Activated B cell treated with CpG ODN at 0.5 μM for 24 hours (primary cell): ENCODE measurements at regions not wholly inside any gene's neighbourhood (a gene's known extent, or its start where the extent isn't known, plus 50 kb on each side); places are given as distances from the start of the nearest gene placed in this dataset.

Experiments used
- ATAC-seq: fragments of 200-7000 bp; cut with Tn5 transposase; one replicate; pipeline ENCODE4 v1.10.0; 2021; ENCODE audit warnings: low read depth, mild to moderate bottlenecking, moderate library complexity
- CTCF ChIA-PET: fragments of 350-600 bp; sonication (Branson Sonifier 250); formaldehyde crosslinking; loops from one replicate; lab custom pipeline; 2021; ENCODE audit warnings: antibody characterized with exemption; lab: Charles Lee
- POLR2A ChIA-PET: fragments of 350-600 bp; sonication (Branson Sonifier 250); formaldehyde crosslinking; loops from one replicate; lab custom pipeline; 2021; ENCODE audit warnings: antibody characterized with exemption; lab: Charles Lee
- DNase-seq: peaks from one replicate; pipeline ENCODE4 v3.0.0; 2022
- H3K27ac Mint-ChIP-seq: one replicate; pipeline ENCODE4 v1.8.0; 2020; ENCODE audit warnings: mixed read lengths
- H3K27me3 Mint-ChIP-seq: one replicate; pipeline ENCODE4 v1.8.0; 2021; ENCODE audit warnings: mixed read lengths
- H3K36me3 Mint-ChIP-seq: one replicate; pipeline ENCODE4 v1.8.0; 2021; ENCODE audit warnings: low read depth, mixed read lengths
- H3K4me1 Mint-ChIP-seq: one replicate; pipeline ENCODE4 v1.8.0; 2021; ENCODE audit warnings: mixed read lengths
- H3K4me3 Mint-ChIP-seq: one replicate; pipeline ENCODE4 v1.8.0; 2020; ENCODE audit warnings: mild to moderate bottlenecking, mixed read lengths
- H3K9me3 Mint-ChIP-seq: one replicate; pipeline ENCODE4 v1.8.0; 2020; ENCODE audit warnings: mixed read lengths
- CTCF ChIP-seq: fragments of 200-600 bp; IDR thresholded peaks from one replicate; pipeline ENCODE4 v1.8.0; 2022; ENCODE audit warnings: antibody characterized with exemption, mild to moderate bottlenecking
- intact Hi-C: fragments of 100-400 bp; cut with micrococcal nuclease; formaldehyde crosslinking; loops from one replicate; pipeline ENCODE4 v1.15.1; 2024

GRCh38 chr18:78319961-78320360, 659.7 kb upstream of the SALL3 start:
- H3K4me1 Mint-ChIP-seq, result no peaks in the 10 kb centered on the region
- H3K9me3 Mint-ChIP-seq, result no peaks in the 10 kb centered on the region
- no peak overlapping the region for H3K27ac Mint-ChIP-seq
- DNase-seq (no peak), ATAC-seq (no peak)
- POLR2A ChIA-PET, result no interaction called here
- CTCF ChIA-PET, result no interaction called here
- TF ChIP-seq CTCF, result no peak
- intact Hi-C loops, result no loop called here
- no peaks in the 10 kb centered on the region for H3K36me3 Mint-ChIP-seq
- H3K27me3 Mint-ChIP-seq, result no peaks in the 10 kb centered on the region
- H3K4me3 Mint-ChIP-seq, result no peak overlapping the region

DNA sequence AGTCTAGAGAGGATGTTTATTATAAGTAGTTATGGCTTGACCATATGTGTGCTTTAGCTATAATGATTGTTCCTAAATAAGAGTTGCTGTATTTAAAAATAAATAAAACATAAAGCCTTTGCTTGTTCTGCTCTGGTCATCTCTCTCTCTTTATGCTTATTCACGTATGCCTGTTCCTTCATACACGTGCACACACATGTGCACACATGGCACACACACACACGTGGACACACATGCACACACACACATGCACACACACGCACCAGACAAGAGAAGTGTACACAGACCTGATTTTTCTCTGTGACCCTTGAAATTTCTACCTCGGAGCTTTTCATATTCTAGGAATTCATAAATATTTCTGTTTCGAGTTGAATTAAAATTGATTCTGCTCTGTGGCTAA, 658.2 kb upstream of the SALL3 start:
- no peak for DNase-seq
- Mint-ChIP-seq H3K36me3 (no peaks in the 10 kb centered on the region), H3K4me3 (no peak overlapping the region), H3K4me1 (no peaks in the 10 kb centered on the region), H3K27ac (no peak overlapping the region), H3K27me3 (no peaks in the 10 kb centered on the region), H3K9me3 (no peaks in the 10 kb centered on the region)
- intact Hi-C loops, result no loop called here
- ChIA-PET POLR2A (no interaction called here), CTCF (no interaction called here)
- no peak for TF ChIP-seq CTCF
- ATAC-seq, result no peak

DNA sequence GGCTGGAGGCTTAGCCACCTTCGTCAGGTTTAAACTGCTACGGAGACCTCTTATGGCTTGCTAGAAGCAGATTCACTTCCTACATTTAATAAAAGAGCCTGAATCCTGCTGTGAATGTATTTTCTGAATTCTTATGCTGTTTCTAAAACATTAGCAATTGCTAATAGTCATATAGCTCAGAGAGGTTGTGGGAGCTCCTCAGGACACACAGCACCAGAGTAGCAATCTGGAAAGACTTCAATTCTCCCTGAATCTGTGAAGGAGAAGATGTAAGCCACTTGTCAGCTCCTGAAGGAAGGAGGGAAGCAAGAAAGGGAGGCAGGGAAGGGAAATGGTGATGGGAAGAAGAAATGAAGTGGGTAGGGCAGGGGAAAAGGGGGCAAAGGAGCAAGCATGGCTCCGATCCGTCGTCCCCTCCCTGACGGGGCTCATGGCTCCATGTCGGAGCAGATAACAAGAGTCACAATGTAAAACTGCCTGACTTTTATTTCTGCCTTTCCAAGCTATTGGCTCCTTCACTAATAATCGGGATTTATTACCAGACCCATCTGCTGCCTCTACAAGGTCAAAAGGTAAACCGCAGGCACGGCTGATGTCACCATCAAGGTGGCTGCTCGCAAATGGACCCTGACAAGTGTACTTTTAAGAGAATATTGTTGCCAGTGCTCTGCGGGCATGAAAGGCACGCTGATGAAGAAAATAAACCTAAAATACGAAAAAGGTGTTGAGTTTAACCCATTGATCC, 656.0 kb upstream of the SALL3 start:
- no peaks in the 10 kb centered on the region for H3K27me3 Mint-ChIP-seq
- H3K4me3 Mint-ChIP-seq, result no peak overlapping the region
- H3K27ac Mint-ChIP-seq, result no peak overlapping the region
- DNase-seq (no peak), ATAC-seq (no peak)
- intact Hi-C loops, result no loop called here
- CTCF ChIA-PET, result no interaction called here
- H3K9me3 Mint-ChIP-seq, result no peaks in the 10 kb centered on the region
- POLR2A ChIA-PET, result no interaction called here
- no peak for TF ChIP-seq CTCF
- H3K4me1 Mint-ChIP-seq, result no peaks in the 10 kb centered on the region
- no peaks in the 10 kb centered on the region for H3K36me3 Mint-ChIP-seq

- TF ChIP-seq CTCF, result no peak
- ATAC-seq (no peak), DNase-seq (no peak)
- Mint-ChIP-seq H3K36me3 (no peaks in the 10 kb centered on the region), H3K4me1 (no peaks in the 10 kb centered on the region), H3K27ac (no peak overlapping the region), H3K4me3 (no peak overlapping the region), H3K27me3 (no peaks in the 10 kb centered on the region), H3K9me3 (no peaks in the 10 kb centered on the region)
- intact Hi-C loops, result no loop called here
- CTCF ChIA-PET, result no interaction called here
- POLR2A ChIA-PET, result no interaction called here
Observed at GRCh38 chr18:78327643-78328042, 652.0 kb upstream of the SALL3 start.

DNA sequence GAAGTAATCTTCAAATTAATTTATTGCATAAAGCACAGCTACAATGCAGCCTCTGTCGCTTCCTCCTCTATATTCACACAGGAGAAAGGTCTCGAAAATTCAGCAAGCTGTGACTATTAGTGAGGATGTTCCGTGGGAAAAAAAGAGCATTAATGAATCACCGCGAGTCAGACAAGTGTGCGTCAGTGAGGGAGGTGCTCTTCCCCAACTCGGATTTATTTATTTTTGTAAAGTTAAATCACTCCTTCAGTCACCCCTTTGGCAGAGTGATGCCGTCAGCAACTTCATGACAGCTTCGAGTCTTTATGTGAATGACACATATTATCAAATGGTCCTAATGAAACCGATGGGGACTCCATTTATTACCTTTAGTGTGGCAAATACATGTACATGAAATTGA, 648.9 kb upstream of the SALL3 start:
- ATAC-seq (no peak), DNase-seq (no peak)
- ChIA-PET POLR2A (no interaction called here), CTCF (no interaction called here)
- Mint-ChIP-seq H3K27ac (no peak overlapping the region), H3K4me1 (no peaks in the 10 kb centered on the region), H3K27me3 (no peaks in the 10 kb centered on the region), H3K4me3 (no peak overlapping the region), H3K36me3 (no peaks in the 10 kb centered on the region), H3K9me3 (no peaks in the 10 kb centered on the region)
- intact Hi-C loops, result no loop called here
- TF ChIP-seq CTCF, result no peak
